ENCODE measurements at regions not wholly inside any gene's neighbourhood (a gene's known extent, or its start where the extent isn't known, plus 50 kb on each side); places are given as distances from the start of the nearest gene placed in this dataset.

- DNase-seq, result no peak
- H3K36me3 ChIP-seq (ENCODE audit: low read depth), result no peaks in the 10 kb centered on the region
- no peak for ATAC-seq
Measured at GRCh38 chr5:2000591-2000990, 117.9 kb upstream of the IRX4 start.

GRCh38 chr5:1999794-2000193 lies 117.1 kb upstream of the IRX4 start:
- no peak for TF ChIP-seq CTCF (IDR thresholded peaks at IDR 0.05)
- ATAC-seq (no peak), DNase-seq (no peak)
- Histone ChIP-seq H3K4me3 (no peak overlapping the region), H3K36me3 (ENCODE audit: low read depth) (no peaks in the 10 kb centered on the region), H3K4me1 (ENCODE audit: low read depth) (no peaks in the 10 kb centered on the region), H3K9me3 (no peaks in the 10 kb centered on the region)
- intact Hi-C loops (cut with DNase I, micrococcal nuclease), result no loop called here

More at GRCh38 chr5:2000591-2000990, 117.9 kb upstream of the IRX4 start:
- TF ChIP-seq CTCF (IDR thresholded peaks at IDR 0.05), result no peak
- no peak overlapping the region for H3K4me3 ChIP-seq
- no peaks in the 10 kb centered on the region for H3K4me1 ChIP-seq (ENCODE audit: low read depth)
- H3K9me3 ChIP-seq, result no peaks in the 10 kb centered on the region
- intact Hi-C loops (cut with DNase I, micrococcal nuclease), result no loop called here

GRCh38 chr5:1998716-1999317 lies 116.1 kb upstream of the IRX4 start:
- no peaks in the 10 kb centered on the region for H3K36me3 ChIP-seq (ENCODE audit: low read depth)
- H3K4me1 ChIP-seq (ENCODE audit: low read depth), result no peaks in the 10 kb centered on the region
- TF ChIP-seq CTCF (IDR thresholded peaks at IDR 0.05), result no peak
- H3K4me3 ChIP-seq, result no peak overlapping the region
- ATAC-seq, result no peak
- intact Hi-C loops (cut with DNase I, micrococcal nuclease), result no loop called here
- no peak for DNase-seq
- H3K9me3 ChIP-seq, result no peaks in the 10 kb centered on the region

GRCh38 chr5:1998348-1998669 lies 115.6 kb upstream of the IRX4 start:
- intact Hi-C loops (cut with DNase I, micrococcal nuclease), result no loop called here
- Histone ChIP-seq H3K36me3 (ENCODE audit: low read depth) (no peaks in the 10 kb centered on the region), H3K9me3 (no peaks in the 10 kb centered on the region), H3K4me1 (ENCODE audit: low read depth) (no peaks in the 10 kb centered on the region), H3K4me3 (no peak overlapping the region)
- ATAC-seq (no peak), DNase-seq (no peak)
- TF ChIP-seq CTCF (IDR thresholded peaks at IDR 0.05), result no peak

- ATAC-seq (no peak), DNase-seq (no peak)
- TF ChIP-seq CTCF (IDR thresholded peaks at IDR 0.05), result no peak
- H3K4me3 ChIP-seq, result no peak overlapping the region
- no peaks in the 10 kb centered on the region for H3K9me3 ChIP-seq
- no peaks in the 10 kb centered on the region for H3K36me3 ChIP-seq (ENCODE audit: low read depth)
- H3K4me1 ChIP-seq (ENCODE audit: low read depth), result no peaks in the 10 kb centered on the region
- intact Hi-C loops (cut with DNase I, micrococcal nuclease), result no loop called here
Measured at GRCh38 chr5:1997640-1998347, 115.1 kb upstream of the IRX4 start.

Data from mucosa of descending colon (tissue), 3 donors.